BJ (cell line): ENCODE measurements at regions not wholly inside any gene's neighbourhood (a gene's known extent, or its start where the extent isn't known, plus 50 kb on each side); places are given as distances from the start of the nearest gene placed in this dataset.

Source experiments
- CTCF ChIA-PET: fragments of 350-600 bp; formaldehyde crosslinking; extraction: SDS; loops from one replicate; lab custom pipeline; 2021; ENCODE audit warnings: antibody characterized with exemption, inconsistent platforms; lab: Yijun Ruan, JAX
- POLR2A ChIA-PET: fragments of 300-600 bp; sonication (Branson Sonifier 250); formaldehyde crosslinking; extraction: SDS; loops from one replicate; lab custom pipeline; 2021; ENCODE audit warnings: antibody characterized with exemption; lab: Charles Lee
- DNase-seq: peaks from one replicate; pipeline ENCODE4 v3.0.0-alpha.2; 2011; ENCODE audit warnings: low read depth
- H3K27me3 ChIP-seq: 2 replicates; pipeline ENCODE4 v1.6.0; 2011; ENCODE audit warnings: low read length; ENCODE audit not compliant: control insufficient read depth, insufficient read depth
- H3K36me3 ChIP-seq: 2 replicates; pipeline ENCODE4 v1.5.1; 2011; ENCODE audit warnings: low read length; ENCODE audit not compliant: control insufficient read depth, insufficient read depth
- H3K4me3 ChIP-seq: 2 replicates; pipeline ENCODE4 v1.5.1; 2011; ENCODE audit warnings: low read depth, mild to moderate bottlenecking, control low read depth, low read length
- CTCF ChIP-seq: IDR thresholded peaks from 2 replicates; pipeline ENCODE4 v1.5.1; 2011; ENCODE audit warnings: low read depth, mild to moderate bottlenecking, control low read depth, inconsistent platforms, low read length, moderate library complexity; ENCODE audit not compliant: insufficient read depth

- ChIA-PET CTCF (no interaction called here), POLR2A (no interaction called here)
- no peaks in the 10 kb centered on the region for H3K27me3 ChIP-seq
- no peak for TF ChIP-seq CTCF
- no peak for DNase-seq
- H3K4me3 ChIP-seq, result no peak overlapping the region
- H3K36me3 ChIP-seq, result no peaks in the 10 kb centered on the region
Observed at GRCh38 chr6:22432060-22432459, 135.2 kb upstream of the PRL start.

- POLR2A ChIA-PET, result no interaction called here
- no peaks in the 10 kb centered on the region for H3K27me3 ChIP-seq
- no peaks in the 10 kb centered on the region for H3K36me3 ChIP-seq
- H3K4me3 ChIP-seq, result no peak overlapping the region
- no peak for DNase-seq
- CTCF ChIA-PET, result no interaction called here
- TF ChIP-seq CTCF, result no peak
Observed at GRCh38 chr6:22433745-22434144, 135.6 kb upstream of the HDGFL1 start.

GRCh38 chr6:22435151-22435550 is 134.2 kb upstream of the HDGFL1 start:
- H3K36me3 ChIP-seq, result no peaks in the 10 kb centered on the region
- H3K4me3 ChIP-seq, result no peak overlapping the region
- no peak for DNase-seq
- POLR2A ChIA-PET, result no interaction called here
- H3K27me3 ChIP-seq, result no peaks in the 10 kb centered on the region
- CTCF ChIA-PET, result no interaction called here
- TF ChIP-seq CTCF, result no peak

GRCh38 chr6:22436134-22436533 is 133.2 kb upstream of the HDGFL1 start:
- Histone ChIP-seq H3K27me3 (no peaks in the 10 kb centered on the region), H3K4me3 (no peak overlapping the region), H3K36me3 (no peaks in the 10 kb centered on the region)
- CTCF ChIA-PET, result interaction anchor here (1.0 kb wide), 1 partner anchor 10 kb away, joined by 3 read pairs; no protein-coding TSS in a partner anchor
- TF ChIP-seq CTCF, result no peak
- POLR2A ChIA-PET, result no interaction called here
- DNase-seq, result no peak

GRCh38 chr6:22437665-22438064 is 131.7 kb upstream of the HDGFL1 start:
- CTCF ChIA-PET, result no interaction called here
- POLR2A ChIA-PET, result no interaction called here
- H3K4me3 ChIP-seq, result no peak overlapping the region
- DNase-seq, result no peak
- no peaks in the 10 kb centered on the region for H3K36me3 ChIP-seq
- TF ChIP-seq CTCF, result no peak
- no peaks in the 10 kb centered on the region for H3K27me3 ChIP-seq
